Activated T-cell treated with anti-CD3 and anti-CD28 coated beads, Interleukin-2, amount 50 U/mL, for 4 hours (primary cell): ENCODE measurements at regions not wholly inside any gene's neighbourhood (a gene's known extent, or its start where the extent isn't known, plus 50 kb on each side); places are given as distances from the start of the nearest gene placed in this dataset.

Source experiments
- ATAC-seq, 2 donors: fragments of 200-7000 bp; cut with Tn5 transposase; one replicate each; pipeline ENCODE4 v1.10.0; 2021
- DNase-seq: peaks from one replicate; pipeline ENCODE4 v3.0.0-alpha.2; 2020
- H3K27me3 Mint-ChIP-seq: one replicate; pipeline ENCODE4 v1.8.0; 2021; ENCODE audit warnings: low read depth, mixed read lengths
- H3K36me3 Mint-ChIP-seq: one replicate; pipeline ENCODE4 v1.8.0; 2022; ENCODE audit warnings: mixed read lengths; ENCODE audit not compliant: insufficient read depth
- H3K4me1 Mint-ChIP-seq: one replicate; pipeline ENCODE4 v1.8.0; 2021; ENCODE audit warnings: low read depth, mixed read lengths
- H3K4me3 Mint-ChIP-seq: one replicate; pipeline ENCODE4 v1.8.0; 2021; ENCODE audit warnings: mild to moderate bottlenecking, moderate library complexity, mixed read lengths
- H3K9me3 Mint-ChIP-seq: one replicate; pipeline ENCODE4 v1.8.0; 2021; ENCODE audit warnings: mixed read lengths

GRCh38 chr5:117027384-117027783, 452.8 kb upstream of the SEMA6A start:
- H3K4me3 Mint-ChIP-seq: no peak overlapping the region
- peaks cover 2% of the 10 kb centered on the region for H3K27me3 Mint-ChIP-seq
- no peaks in the 10 kb centered on the region for H3K36me3 Mint-ChIP-seq
- DNase-seq (no peak), ATAC-seq (no peak)
- H3K9me3 Mint-ChIP-seq: no peaks in the 10 kb centered on the region
- no peaks in the 10 kb centered on the region for H3K4me1 Mint-ChIP-seq

GRCh38 chr5:117020999-117021398, 446.4 kb upstream of the SEMA6A start:
- no peak for DNase-seq
- Mint-ChIP-seq H3K27me3 (no peaks in the 10 kb centered on the region), H3K4me1 (no peaks in the 10 kb centered on the region), H3K9me3 (peaks cover 4% of the 10 kb centered on the region), H3K4me3 (no peak overlapping the region), H3K36me3 (no peaks in the 10 kb centered on the region)
- no peak for ATAC-seq

- Mint-ChIP-seq H3K36me3 (no peaks in the 10 kb centered on the region), H3K9me3 (peaks cover 24% of the 10 kb centered on the region), H3K4me1 (no peaks in the 10 kb centered on the region), H3K4me3 (no peak overlapping the region), H3K27me3 (no peaks in the 10 kb centered on the region)
- DNase-seq (no peak), ATAC-seq (no peak)
These were observed 438.8 kb upstream of the SEMA6A start for GRCh38 chr5:117013280-117013877.

GRCh38 chr5:117010574-117010973, 436.0 kb upstream of the SEMA6A start:
- Mint-ChIP-seq H3K4me1 (no peaks in the 10 kb centered on the region), H3K36me3 (no peaks in the 10 kb centered on the region), H3K27me3 (no peaks in the 10 kb centered on the region), H3K9me3 (peaks cover 20% of the 10 kb centered on the region), H3K4me3 (no peak overlapping the region)
- DNase-seq (no peak), ATAC-seq (no peak)

- H3K4me3 Mint-ChIP-seq: no peak overlapping the region
- H3K9me3 Mint-ChIP-seq: peaks cover 14% of the 10 kb centered on the region
- H3K36me3 Mint-ChIP-seq: no peaks in the 10 kb centered on the region
- H3K27me3 Mint-ChIP-seq: no peaks in the 10 kb centered on the region
- ATAC-seq (no peak), DNase-seq (no peak)
- H3K4me1 Mint-ChIP-seq: no peaks in the 10 kb centered on the region
These were observed 423.4 kb upstream of the SEMA6A start for GRCh38 chr5:116998024-116998423.

GRCh38 chr5:116992681-116993080, 418.1 kb upstream of the SEMA6A start:
- H3K9me3 Mint-ChIP-seq: no peaks in the 10 kb centered on the region
- H3K36me3 Mint-ChIP-seq: no peaks in the 10 kb centered on the region
- H3K27me3 Mint-ChIP-seq: no peaks in the 10 kb centered on the region
- ATAC-seq (no peak), DNase-seq (no peak)
- no peaks in the 10 kb centered on the region for H3K4me1 Mint-ChIP-seq
- no peak overlapping the region for H3K4me3 Mint-ChIP-seq

GRCh38 chr5:116989995-116990394, 415.4 kb upstream of the SEMA6A start:
- no peaks in the 10 kb centered on the region for H3K9me3 Mint-ChIP-seq
- ATAC-seq: no peak
- no peak overlapping the region for H3K4me3 Mint-ChIP-seq
- H3K36me3 Mint-ChIP-seq: no peaks in the 10 kb centered on the region
- no peaks in the 10 kb centered on the region for H3K27me3 Mint-ChIP-seq
- DNase-seq: no peak
- no peaks in the 10 kb centered on the region for H3K4me1 Mint-ChIP-seq

GRCh38 chr5:116982035-116982434, 407.4 kb upstream of the SEMA6A start:
- H3K9me3 Mint-ChIP-seq: no peaks in the 10 kb centered on the region
- H3K4me3 Mint-ChIP-seq: no peak overlapping the region
- ATAC-seq (no peak), DNase-seq (no peak)
- no peaks in the 10 kb centered on the region for H3K27me3 Mint-ChIP-seq
- H3K4me1 Mint-ChIP-seq: no peaks in the 10 kb centered on the region
- no peaks in the 10 kb centered on the region for H3K36me3 Mint-ChIP-seq

- no peaks in the 10 kb centered on the region for H3K36me3 Mint-ChIP-seq
- no peaks in the 10 kb centered on the region for H3K27me3 Mint-ChIP-seq
- no peak overlapping the region for H3K4me3 Mint-ChIP-seq
- ATAC-seq (no peak), DNase-seq (no peak)
- no peaks in the 10 kb centered on the region for H3K9me3 Mint-ChIP-seq
- H3K4me1 Mint-ChIP-seq: no peaks in the 10 kb centered on the region
These were observed 406.0 kb upstream of the SEMA6A start for GRCh38 chr5:116980581-116980980.

GRCh38 chr5:116976767-116977166, 402.1 kb upstream of the SEMA6A start:
- peaks cover 4% of the 10 kb centered on the region for H3K9me3 Mint-ChIP-seq
- no peak for ATAC-seq
- no peaks in the 10 kb centered on the region for H3K27me3 Mint-ChIP-seq
- no peaks in the 10 kb centered on the region for H3K36me3 Mint-ChIP-seq
- H3K4me3 Mint-ChIP-seq: no peak overlapping the region
- DNase-seq: no peak
- no peaks in the 10 kb centered on the region for H3K4me1 Mint-ChIP-seq

GRCh38 chr5:116971131-116971530, 396.5 kb upstream of the SEMA6A start:
- no peak for ATAC-seq
- no peaks in the 10 kb centered on the region for H3K27me3 Mint-ChIP-seq
- peaks cover 4% of the 10 kb centered on the region for H3K9me3 Mint-ChIP-seq

GRCh38 chr5:116970318-116970717, 395.7 kb upstream of the SEMA6A start:
- Mint-ChIP-seq H3K9me3 (peaks cover 6% of the 10 kb centered on the region), H3K36me3 (no peaks in the 10 kb centered on the region), H3K4me1 (no peaks in the 10 kb centered on the region), H3K27me3 (no peaks in the 10 kb centered on the region), H3K4me3 (no peak overlapping the region)
- ATAC-seq (no peak), DNase-seq (no peak)

More at GRCh38 chr5:116971131-116971530, 396.5 kb upstream of the SEMA6A start:
- Mint-ChIP-seq H3K36me3 (no peaks in the 10 kb centered on the region), H3K4me3 (no peak overlapping the region), H3K4me1 (no peaks in the 10 kb centered on the region)
- no peak for DNase-seq

- Mint-ChIP-seq H3K4me3 (no peak overlapping the region), H3K9me3 (peaks cover 4% of the 10 kb centered on the region), H3K4me1 (no peaks in the 10 kb centered on the region), H3K27me3 (peaks cover 3% of the 10 kb centered on the region), H3K36me3 (no peaks in the 10 kb centered on the region)
- no peak for ATAC-seq
- DNase-seq: no peak
These were observed 389.8 kb upstream of the SEMA6A start for GRCh38 chr5:116964438-116964837.

- Mint-ChIP-seq H3K4me1 (no peaks in the 10 kb centered on the region), H3K9me3 (peaks cover 4% of the 10 kb centered on the region), H3K27me3 (peaks cover 3% of the 10 kb centered on the region), H3K36me3 (no peaks in the 10 kb centered on the region), H3K4me3 (no peak overlapping the region)
- ATAC-seq (no peak), DNase-seq (no peak)
These were observed 386.4 kb upstream of the SEMA6A start for GRCh38 chr5:116961021-116961420.

- ATAC-seq (no peak), DNase-seq (no peak)
- Mint-ChIP-seq H3K36me3 (no peaks in the 10 kb centered on the region), H3K4me1 (no peaks in the 10 kb centered on the region), H3K9me3 (no peaks in the 10 kb centered on the region), H3K4me3 (no peak overlapping the region), H3K27me3 (peaks cover 3% of the 10 kb centered on the region)
These were observed 385.2 kb upstream of the SEMA6A start for GRCh38 chr5:116959843-116960242.
